ENCODE measurements at regions not wholly inside any gene's neighbourhood (a gene's known extent, or its start where the extent isn't known, plus 50 kb on each side); places are given as distances from the start of the nearest gene placed in this dataset.
"Not testable (repeated sequence)": the region's sequence is repeated elsewhere in the genome, so short reads cannot be mapped to it uniquely, and the experiment has no call there.

GRCh38 chrX:3935196-3935595, 221.7 kb upstream of the PRKX start:
- TF ChIP-seq TCF4 (CRISPR knock-in tag; IDR thresholded peaks at IDR 0.05; ENCODE audit: borderline replicate concordance); ZFP3 (CRISPR knock-in tag; IDR thresholded peaks at IDR 0.05): not testable (repeated sequence)
